GM12865 (cell line): ENCODE measurements at regions not wholly inside any gene's neighbourhood (a gene's known extent, or its start where the extent isn't known, plus 50 kb on each side); places are given as distances from the start of the nearest gene placed in this dataset.
"Not testable (repeated sequence)": the region's sequence is repeated elsewhere in the genome, so short reads cannot be mapped to it uniquely, and the experiment has no call there.

ENCODE experiments used
- DNase-seq: peaks from one replicate; pipeline ENCODE4 v3.0.0; 2010; ENCODE audit warnings: low read depth
- H3K4me3 ChIP-seq: 2 replicates; pipeline ENCODE4 v1.5.1; 2011; ENCODE audit warnings: mild to moderate bottlenecking, low read depth, low read length, control low read depth
- CTCF ChIP-seq: IDR thresholded peaks from 2 replicates; pipeline ENCODE4 v1.5.1; 2011; ENCODE audit warnings: low read length, control low read depth, low read depth, inconsistent platforms; ENCODE audit not compliant: insufficient read depth; ENCODE audit errors: missing control alignments

GRCh38 chr6:86686496-86686895, 250.8 kb upstream of the HTR1E start:
- no peak overlapping the region for H3K4me3 ChIP-seq
- TF ChIP-seq CTCF: no peak
- no peak for DNase-seq

DNA sequence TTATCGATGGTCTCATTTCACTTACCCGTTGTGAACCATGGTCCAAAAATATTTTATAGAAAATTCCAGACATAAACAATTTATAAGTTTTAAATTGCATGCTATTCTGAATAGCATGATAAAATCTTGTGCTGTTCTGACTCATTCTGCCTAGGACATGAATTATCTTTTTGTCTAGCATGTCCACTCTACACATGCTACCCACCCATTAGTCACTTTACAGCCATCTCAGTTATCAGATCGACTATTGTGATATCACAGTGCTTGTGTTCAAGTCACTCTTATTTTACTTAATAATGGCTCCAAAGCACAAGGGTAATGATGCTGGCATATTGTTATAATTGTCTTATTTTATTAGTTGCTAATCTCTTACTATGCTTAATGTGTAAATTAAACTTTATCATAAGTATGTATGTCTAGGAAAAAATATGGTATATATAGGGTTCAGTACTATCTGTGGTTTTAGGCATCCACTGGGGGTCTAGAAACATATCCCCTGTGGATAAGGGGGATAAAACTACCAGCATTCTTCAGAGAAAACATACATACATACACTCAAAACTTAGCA, 252.0 kb upstream of the HTR1E start:
- no peak for DNase-seq
- no peak for TF ChIP-seq CTCF
- H3K4me3 ChIP-seq: no peak overlapping the region

DNA sequence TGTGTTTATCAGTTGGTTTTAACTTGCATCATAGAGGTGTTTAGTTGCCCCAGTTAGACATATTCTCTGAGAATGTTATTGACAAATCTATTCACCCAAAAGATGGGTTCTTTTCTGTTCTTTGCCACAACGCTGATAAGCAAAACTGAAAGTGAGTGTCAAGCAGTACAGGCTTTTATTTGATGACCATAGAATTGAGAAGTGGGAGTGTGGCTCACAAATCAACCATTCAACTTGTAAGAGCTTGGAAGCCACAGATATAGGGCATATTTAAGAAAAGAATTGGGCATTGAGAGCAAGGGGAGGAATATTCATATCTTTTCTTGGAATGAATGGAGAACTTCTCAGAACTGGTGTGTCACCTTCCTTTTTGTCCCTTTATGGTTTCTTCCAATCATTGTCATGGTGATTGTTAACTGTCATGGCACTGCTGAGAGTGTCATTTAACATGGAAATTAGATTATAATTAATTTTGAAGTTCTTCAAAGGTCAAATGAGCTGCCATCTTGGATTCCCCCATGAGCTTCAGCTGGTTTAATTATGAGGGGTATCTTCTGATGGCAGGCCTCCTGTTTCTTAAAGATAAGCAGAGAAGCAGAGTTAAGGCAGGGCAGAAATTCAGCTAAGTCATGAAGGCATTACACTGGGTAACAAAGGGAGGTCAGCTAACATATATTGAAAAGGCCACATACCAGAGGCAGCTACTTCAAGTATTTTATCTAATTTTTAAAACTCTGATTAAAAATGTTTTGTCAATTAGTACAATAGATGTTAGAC, 254.0 kb upstream of the HTR1E start:
- TF ChIP-seq CTCF: no peak
- no peak overlapping the region for H3K4me3 ChIP-seq
- peak; percentile 16 for DNase-seq

DNA sequence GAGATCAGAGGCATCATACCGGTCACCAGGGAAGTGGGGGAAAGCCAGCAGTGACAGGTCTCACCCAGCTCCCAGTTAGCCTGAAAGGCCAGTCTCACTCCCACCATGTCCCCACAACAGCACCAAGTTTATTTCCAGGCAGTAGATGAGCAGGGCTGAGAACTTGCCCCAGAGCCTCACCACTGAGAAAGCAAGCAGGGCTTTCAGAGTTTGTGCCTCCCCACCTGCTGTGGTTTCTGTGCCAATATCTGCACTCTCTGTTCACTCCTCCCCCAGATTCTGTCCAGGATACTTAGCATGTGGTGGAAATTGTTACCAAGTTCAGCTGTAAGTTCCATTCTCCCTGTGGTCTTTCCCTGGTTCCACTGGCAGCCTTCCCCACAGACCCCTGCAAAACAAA, 255.0 kb upstream of the HTR1E start:
- H3K4me3 ChIP-seq: no peak overlapping the region
- TF ChIP-seq CTCF: no peak
- DNase-seq: peak; percentile 17

- H3K4me3 ChIP-seq, DNase-seq: not testable (repeated sequence)
Observed at GRCh38 chr6:86681140-86681539, 256.2 kb upstream of the HTR1E start.

GRCh38 chr6:86672125-86672524, 265.2 kb upstream of the HTR1E start:
- DNase-seq, H3K4me3 ChIP-seq: not testable (repeated sequence)

GRCh38 chr6:86657192-86657591, 280.1 kb upstream of the HTR1E start:
- DNase-seq: no peak
- no peak for TF ChIP-seq CTCF
- H3K4me3 ChIP-seq: no peak overlapping the region

DNA sequence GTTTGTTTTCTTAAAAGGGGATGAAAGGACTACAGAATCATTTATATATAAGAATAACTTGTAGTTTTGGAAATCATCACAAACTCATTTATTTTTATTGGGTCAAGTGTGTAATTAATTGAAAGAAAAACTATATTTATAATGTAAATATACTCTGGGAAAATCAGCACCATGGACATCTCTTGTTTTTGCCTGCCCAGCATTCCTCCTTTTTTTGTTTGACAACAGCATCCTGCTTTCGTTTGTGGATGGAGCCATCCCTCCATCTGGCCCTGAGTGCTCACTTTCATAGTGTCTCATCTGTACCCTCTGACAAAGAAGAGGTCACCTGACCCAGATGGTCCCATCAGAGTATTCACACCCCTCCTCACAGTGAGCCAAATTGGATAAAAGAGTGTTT, 308.2 kb upstream of the HTR1E start:
- H3K4me3 ChIP-seq: no peak overlapping the region
- TF ChIP-seq CTCF: no peak
- DNase-seq: no peak
